HCT116 (cell line): ENCODE measurements at regions not wholly inside any gene's neighbourhood (a gene's known extent, or its start where the extent isn't known, plus 50 kb on each side); places are given as distances from the start of the nearest gene placed in this dataset.

Experiments
- ATAC-seq: fragments of 200-7000 bp; cut with Tn5 transposase; 2 replicates; pipeline ENCODE4 v1.9.1; 2020; ENCODE audit warnings: mild to moderate bottlenecking, moderate library complexity
- BruUV-seq: library from RNA; stranded (reverse); fragments of 400-500 nt; replicated peaks from 2 replicates; lab custom pipeline; 2021; lab: Mats Ljungman, UMichigan
- CTCF ChIA-PET: fragments of 300-600 bp; sonication (Branson Sonifier 250); formaldehyde crosslinking; loops from one replicate; lab custom pipeline; 2021; ENCODE audit warnings: antibody characterized with exemption; lab: Charles Lee
- POLR2A ChIA-PET: fragments of 300-600, 350-600 bp; sonication (Branson Sonifier 250); formaldehyde crosslinking; loops from one replicate; lab custom pipeline; 2021; ENCODE audit warnings: antibody characterized with exemption; lab: Charles Lee
- RAD21 ChIA-PET, 2 experiments: fragments of 300-600 bp; sonication (Branson Sonifier 250); formaldehyde crosslinking; loops; one replicate each; lab custom pipeline; 2023; ENCODE audit warnings: low total read pairs in 2 of 2; ENCODE audit not compliant: uncharacterized antibody in 2 of 2, unreplicated experiment in 2 of 2, low non-redundant PET in 1 of 2; lab: Charles Lee
- DNase-seq: peaks from one replicate; pipeline ENCODE4 v3.0.0-alpha.2; 2010; ENCODE audit warnings: low read depth, low spot score
- H2AFZ ChIP-seq: fragments of 200-600 bp; shearing (Covaris generic), sonication (generic); 2 replicates; pipeline ENCODE4 v1.6.1; 2017; ENCODE audit warnings: low read depth, mixed run types, mixed read lengths, antibody characterized with exemption, low read length; ENCODE audit not compliant: poor library complexity, severe bottlenecking
- H3K27ac ChIP-seq: 2 replicates; pipeline ENCODE4 v1.5.1; 2012; ENCODE audit warnings: low read depth, low read length
- H3K27me3 ChIP-seq: fragments of 200-600 bp; sonication (generic); 2 replicates; pipeline ENCODE4 v1.6.1; 2016; ENCODE audit warnings: mixed run types, low read length, mixed read lengths; ENCODE audit not compliant: insufficient read depth
- H3K36me3 ChIP-seq, 2 experiments: fragments of 200-500 bp in 1 of 2; fragments of 200-600 bp in 1 of 2; sonication (Bioruptor generic) in 1 of 2; sonication (generic) in 1 of 2; 2 replicates each; pipeline versions ENCODE4 v1.5.1 to v1.6.1; 2014 to 2016; ENCODE audit warnings: low read length in 2 of 2, inconsistent platforms in 1 of 2, mixed read lengths in 1 of 2, mixed run types in 1 of 2; ENCODE audit not compliant: insufficient read depth in 2 of 2, control insufficient read depth in 1 of 2
- H3K4me1 ChIP-seq, 2 experiments: fragments of 200-600 bp in 1 of 2; sonication (generic) in 1 of 2; 2 replicates each; pipeline versions ENCODE4 v1.5.1 to v1.6.1; 2012 to 2017; ENCODE audit warnings: low read length in 2 of 2, inconsistent platforms in 1 of 2, mild to moderate bottlenecking in 1 of 2, mixed read lengths in 1 of 2, mixed run types in 1 of 2, moderate library complexity in 1 of 2; ENCODE audit not compliant: insufficient read depth in 2 of 2, control insufficient read depth in 1 of 2
- H3K4me2 ChIP-seq: fragments of 200-600 bp; sonication (generic); 2 replicates; pipeline ENCODE4 v1.6.1; 2017; ENCODE audit warnings: mixed run types, low read length, mixed read lengths
- H3K4me3 ChIP-seq, 2 experiments: fragments of 200-600 bp in 1 of 2; sonication (generic) in 1 of 2; replicated peaks in 1 of 2; 2 replicates each; pipeline ENCODE4 v1.5.1; 2011 to 2016; ENCODE audit warnings: low read length in 2 of 2, control low read depth in 1 of 2, low read depth in 1 of 2, mild to moderate bottlenecking in 1 of 2, mixed read lengths in 1 of 2, mixed run types in 1 of 2
- H3K79me2 ChIP-seq: fragments of 200-600 bp; sonication (generic); 2 replicates; pipeline ENCODE4 v1.6.1; 2017; ENCODE audit warnings: mild to moderate bottlenecking, mixed run types, low read length, moderate library complexity, mixed read lengths; ENCODE audit not compliant: insufficient read depth
- H3K9ac ChIP-seq: fragments of 200-600 bp; sonication (generic); 2 replicates; pipeline ENCODE4 v1.6.1; 2016; ENCODE audit warnings: low read length, mixed read lengths
- H3K9me2 ChIP-seq: fragments of 200-600 bp; sonication (generic), shearing (Covaris generic); 2 replicates; pipeline ENCODE4 v1.6.1; 2017; ENCODE audit warnings: mixed run types, mild to moderate bottlenecking, moderate library complexity; ENCODE audit not compliant: insufficient read depth
- H3K9me3 ChIP-seq, 2 experiments: fragments of 200-500 bp in 1 of 2; fragments of 200-600 bp in 1 of 2; sonication (Bioruptor generic) in 1 of 2; sonication (generic) in 1 of 2; 2 replicates each; pipeline ENCODE4 v1.6.1; 2014 to 2017; ENCODE audit warnings: low read length in 2 of 2, mixed read lengths in 2 of 2, inconsistent platforms in 1 of 2, low read depth in 1 of 2, mild to moderate bottlenecking in 1 of 2, mixed run types in 1 of 2, moderate library complexity in 1 of 2; ENCODE audit not compliant: control insufficient read depth in 1 of 2, insufficient read depth in 1 of 2
- H4K20me1 ChIP-seq: fragments of 200-600 bp; sonication (generic), shearing (Covaris generic); 2 replicates; pipeline ENCODE4 v1.6.1; 2017; ENCODE audit warnings: mixed run types, mild to moderate bottlenecking, moderate library complexity; ENCODE audit not compliant: insufficient read depth
- CBX3 ChIP-seq: IDR thresholded peaks from 2 replicates; pipeline ENCODE4 v1.6.1; 2012; ENCODE audit warnings: low read depth
- CTCF ChIP-seq, 3 experiments: fragments of 200-600 bp in 1 of 3; sonication (generic) in 1 of 3; IDR thresholded peaks in 2 of 3; conservative IDR thresholded peaks in 1 of 3; 2 replicates each; pipeline ENCODE4 v1.5.1; 2012 to 2017; ENCODE audit warnings: low read depth in 2 of 3, low read length in 2 of 3, antibody characterized with exemption in 1 of 3, borderline replicate concordance in 1 of 3, control low read depth in 1 of 3, mild to moderate bottlenecking in 1 of 3, mixed read lengths in 1 of 3, mixed run types in 1 of 3, moderate library complexity in 1 of 3; ENCODE audit not compliant: insufficient read depth in 1 of 3
- EGR1 ChIP-seq: IDR thresholded peaks from 2 replicates; pipeline ENCODE4 v1.6.1; 2012; ENCODE audit warnings: low read depth
- ELF1 ChIP-seq: IDR thresholded peaks from 2 replicates; pipeline ENCODE4 v1.6.1; 2012; ENCODE audit warnings: low read depth, borderline replicate concordance
- EZH2phosphoT487 ChIP-seq: fragments of 200-600 bp; IDR thresholded peaks from 2 replicates; pipeline ENCODE4 v1.6.1; 2018; ENCODE audit warnings: antibody characterized with exemption, borderline replicate concordance
- FOSL1 ChIP-seq: IDR thresholded peaks from 2 replicates; pipeline ENCODE4 v1.6.1; 2012; ENCODE audit warnings: low read depth
- POLR2A ChIP-seq: IDR thresholded peaks from 2 replicates; pipeline ENCODE4 v1.7.0; 2011; ENCODE audit warnings: borderline replicate concordance; ENCODE audit not compliant: insufficient read depth, insufficient read length; ENCODE audit errors: extremely low read depth
- RAD21 ChIP-seq: IDR thresholded peaks from 2 replicates; pipeline ENCODE4 v1.6.1; 2012; ENCODE audit warnings: low read depth, mild to moderate bottlenecking
- REST ChIP-seq: IDR thresholded peaks from 2 replicates; pipeline ENCODE4 v1.6.1; 2012; ENCODE audit warnings: low read depth
- SIN3A ChIP-seq: IDR thresholded peaks from 2 replicates; pipeline ENCODE4 v1.6.1; 2012; ENCODE audit warnings: low read depth
- SP1 ChIP-seq: IDR thresholded peaks from 2 replicates; pipeline ENCODE4 v1.6.1; 2012; ENCODE audit warnings: low read depth
- TCF7L2 ChIP-seq: IDR thresholded peaks from 2 replicates; pipeline ENCODE4 v1.7.0; 2011; ENCODE audit warnings: borderline replicate concordance, inconsistent platforms; ENCODE audit not compliant: insufficient read depth, insufficient read length; ENCODE audit errors: extremely low read depth
- YY1 ChIP-seq: IDR thresholded peaks from 2 replicates; pipeline ENCODE4 v1.6.1; 2011; ENCODE audit warnings: low read length, low read depth, moderate library complexity, mild to moderate bottlenecking; ENCODE audit not compliant: insufficient replicate concordance; ENCODE audit errors: extremely low read depth
- ZFX ChIP-seq: fragments of 450-650 bp; IDR thresholded peaks from 2 replicates; pipeline ENCODE4 v1.6.1; 2017
- ZNF274 ChIP-seq: fragments of 200-500 bp; sonication (Bioruptor generic); IDR thresholded peaks from 2 replicates; pipeline ENCODE4 v1.6.1; 2014; ENCODE audit warnings: mild to moderate bottlenecking, low read depth, low read length, inconsistent platforms
- intact Hi-C: fragments of 100-400 bp; cut with micrococcal nuclease; formaldehyde crosslinking; loops from 2 replicates; pipeline ENCODE4 v1.10.0; 2022
- TF ChIP-seq, protein P1 (sequence below): IDR thresholded peaks from 2 replicates; pipeline ENCODE4 v1.6.1; 2012
- TF ChIP-seq, protein P2 (sequence below): IDR thresholded peaks from 2 replicates; pipeline ENCODE4 v1.6.1; 2012

GRCh38 chr7:40959955-40960354 lies 742.9 kb downstream of the INHBA start:
- Histone ChIP-seq H3K9me3 (no peaks in the 10 kb centered on the region), H3K9ac (no peak overlapping the region), H3K79me2 (no peaks in the 10 kb centered on the region), H3K4me3 (no peak overlapping the region), H3K27ac (no peak overlapping the region), H3K4me2 (no peak overlapping the region), H4K20me1 (no peaks in the 10 kb centered on the region), H3K4me1 (no peaks in the 10 kb centered on the region), H3K9me2 (no peaks in the 10 kb centered on the region), H3K27me3 (no peaks in the 10 kb centered on the region), H2AFZ (no peak overlapping the region), H3K36me3 (no peaks in the 10 kb centered on the region)
- ATAC-seq, result no peak
- ChIA-PET POLR2A (no interaction called here), RAD21 (no interaction called here)
- intact Hi-C loops, result no loop called here
- BruUV-seq, result no TSS peak
- no peak for DNase-seq
- TF ChIP-seq CBX3 (no peak), EZH2phosphoT487 (no peak), YY1 (no peak)
- TF ChIP-seq, all 23 proteins: peak for 0
- CTCF ChIA-PET, result no interaction called here

- ChIA-PET POLR2A (no interaction called here), RAD21 (no interaction called here), CTCF (no interaction called here)
- H3K4me2 ChIP-seq, result no peak overlapping the region
- BruUV-seq, result no TSS peak
- H3K27me3 ChIP-seq, result no peaks in the 10 kb centered on the region
- DNase-seq (no peak), ATAC-seq (no peak)
- no peak overlapping the region for H3K27ac ChIP-seq
- H3K79me2 ChIP-seq, result no peaks in the 10 kb centered on the region
- no peaks in the 10 kb centered on the region for H3K36me3 ChIP-seq
- no peak overlapping the region for H3K9ac ChIP-seq
- H4K20me1 ChIP-seq, result no peaks in the 10 kb centered on the region
- no peaks in the 10 kb centered on the region for H3K4me1 ChIP-seq
- H3K9me3 ChIP-seq, result no peaks in the 10 kb centered on the region; a peak in 1 of 4 replicates
- H3K9me2 ChIP-seq, result no peaks in the 10 kb centered on the region
- no peak overlapping the region for H3K4me3 ChIP-seq
- intact Hi-C loops, result no loop called here
- no peak overlapping the region for H2AFZ ChIP-seq
- TF ChIP-seq TCF7L2 (no peak), ZNF274 (no peak), ELF1 (no peak), ZFX (no peak), EGR1 (no peak), CTCF (IDR thresholded peaks at IDR 0.05 in 2 of 3, conservative IDR thresholded peaks at IDR 0.05 in 1 of 3; ENCODE audit: borderline replicate concordance in 1 of 3, insufficient read depth in 1 of 3, low read depth in 2 of 3, low read length in 2 of 3) (no peak), FOSL1 (no peak), REST (no peak), RAD21 (no peak), SP1 (no peak), SIN3A (no peak), POLR2A (no peak), YY1 (no peak)
- TF ChIP-seq, protein P1, sequence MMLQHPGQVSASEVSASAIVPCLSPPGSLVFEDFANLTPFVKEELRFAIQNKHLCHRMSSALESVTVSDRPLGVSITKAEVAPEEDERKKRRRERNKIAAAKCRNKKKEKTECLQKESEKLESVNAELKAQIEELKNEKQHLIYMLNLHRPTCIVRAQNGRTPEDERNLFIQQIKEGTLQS, result no peak
- TF ChIP-seq, protein P2, sequence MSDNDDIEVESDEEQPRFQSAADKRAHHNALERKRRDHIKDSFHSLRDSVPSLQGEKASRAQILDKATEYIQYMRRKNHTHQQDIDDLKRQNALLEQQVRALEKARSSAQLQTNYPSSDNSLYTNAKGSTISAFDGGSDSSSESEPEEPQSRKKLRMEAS, result no peak
Measured at GRCh38 chr7:40948239-40948638, 754.7 kb downstream of the INHBA start.
